SIG-M5 treated with dmso at 0.1 percent for 504 hours (cell line): ENCODE measurements at regions not wholly inside any gene's neighbourhood (a gene's known extent, or its start where the extent isn't known, plus 50 kb on each side); places are given as distances from the start of the nearest gene placed in this dataset.

Source experiments
- DNase-seq: peaks from one replicate; lab custom pipeline; 2025; ENCODE audit not compliant: unreplicated experiment; lab: John Stamatoyannopoulos, UW

GRCh38 chr17:71304498-71305158 is 816.2 kb upstream of the SOX9 start:
- no peak for DNase-seq

- no peak for DNase-seq
Observed at GRCh38 chr17:71313866-71314265, 807.0 kb upstream of the SOX9 start.

GRCh38 chr17:71315568-71315967 is 805.3 kb upstream of the SOX9 start:
- DNase-seq: no peak

GRCh38 chr17:71316176-71316897 is 804.5 kb upstream of the SOX9 start:
- DNase-seq: no peak

GRCh38 chr17:71320009-71320796 is 800.6 kb upstream of the SOX9 start:
- DNase-seq: no peak

GRCh38 chr17:71325117-71325516 is 795.7 kb upstream of the SOX9 start:
- no peak for DNase-seq

GRCh38 chr17:71325886-71326285 is 794.9 kb upstream of the SOX9 start:
- DNase-seq: no peak

- no peak for DNase-seq
Observed at GRCh38 chr17:71327376-71328059, 793.3 kb upstream of the SOX9 start.

- no peak for DNase-seq
Observed at GRCh38 chr17:71329310-71330098, 791.3 kb upstream of the SOX9 start.

- no peak for DNase-seq
Observed at GRCh38 chr17:71330099-71330375, 790.8 kb upstream of the SOX9 start.

GRCh38 chr17:71331754-71332325 is 789.0 kb upstream of the SOX9 start:
- no peak for DNase-seq

GRCh38 chr17:71334048-71334751 is 786.6 kb upstream of the SOX9 start:
- no peak for DNase-seq

GRCh38 chr17:71335212-71335611 is 785.6 kb upstream of the SOX9 start:
- no peak for DNase-seq

- no peak for DNase-seq
Observed at GRCh38 chr17:71337938-71338337, 782.9 kb upstream of the SOX9 start.

GRCh38 chr17:71338396-71338795 is 782.4 kb upstream of the SOX9 start:
- no peak for DNase-seq

- no peak for DNase-seq
Observed at GRCh38 chr17:71339206-71339605, 781.6 kb upstream of the SOX9 start.

GRCh38 chr17:71342737-71343136 is 778.1 kb upstream of the SOX9 start:
- no peak for DNase-seq

GRCh38 chr17:71349908-71350600 is 770.8 kb upstream of the SOX9 start:
- no peak for DNase-seq

GRCh38 chr17:71360301-71360700 is 760.5 kb upstream of the SOX9 start:
- no peak for DNase-seq
